ENCODE measurements at regions not wholly inside any gene's neighbourhood (a gene's known extent, or its start where the extent isn't known, plus 50 kb on each side); places are given as distances from the start of the nearest gene placed in this dataset.

DNA sequence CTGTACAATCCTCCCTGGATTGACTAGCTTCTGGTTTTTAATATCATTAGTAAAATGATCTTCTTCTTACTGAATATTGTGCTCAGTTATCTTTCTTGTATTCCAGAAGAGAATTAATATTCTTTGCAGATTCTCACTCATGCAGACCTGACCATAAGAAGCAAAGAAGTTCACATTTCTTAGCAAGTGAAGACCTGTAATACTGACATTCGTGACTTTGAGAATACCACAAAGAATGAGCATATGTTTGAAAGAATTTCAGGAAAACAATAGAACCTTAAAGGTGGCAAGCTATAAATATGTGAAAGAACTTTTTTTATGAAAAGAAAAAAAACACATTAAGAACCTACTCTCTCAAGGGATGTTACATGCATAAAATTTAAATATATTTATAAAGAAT is 371.6 kb downstream of the JRKL start:
- no peak for ATAC-seq (ENCODE audit: low read depth)
- no peak overlapping the region for H2BK15ac ChIP-seq (ENCODE audit: low read depth, low read length)
- no peak overlapping the region for H3K18ac ChIP-seq (ENCODE audit: low read depth, low read length)
- H3K4me1 ChIP-seq (ENCODE audit: control insufficient read depth, insufficient read depth, low read length) = no peaks in the 10 kb centered on the region
- H2BK20ac ChIP-seq (ENCODE audit: low read depth, low read length) = no peak overlapping the region
- no peak overlapping the region for H4K91ac ChIP-seq (ENCODE audit: insufficient read depth, low read depth, low read length)
- no peak overlapping the region for H2BK5ac ChIP-seq (ENCODE audit: low read depth, low read length, poor library complexity, severe bottlenecking)
- H3K23ac ChIP-seq (ENCODE audit: low read depth, low read length) = no peak overlapping the region
- intact Hi-C loops (cut with micrococcal nuclease) = no loop called here
- no CpG with 5 or more reads among the region's 1 CpG for WGBS, 2 experiments (ENCODE audit: extremely low coverage in 2 of 2, insufficient read length in 1 of 2)
- H3K14ac ChIP-seq (replicated peaks; ENCODE audit: low read depth, low read length) = no peak overlapping the region
- H2BK120ac ChIP-seq (ENCODE audit: low read depth, low read length) = no peak overlapping the region
- no peak overlapping the region for H3K4me2 ChIP-seq (ENCODE audit: low read depth, low read length)
- TF ChIP-seq RCOR1 (IDR thresholded peaks at IDR 0.05; ENCODE audit: insufficient replicate concordance, low read length) (no peak), CEBPB (IDR thresholded peaks at IDR 0.05; ENCODE audit: low read depth, low read length) (no peak), MAZ (IDR thresholded peaks at IDR 0.05; ENCODE audit: borderline replicate concordance, low read depth, low read length) (no peak)
- no peak overlapping the region for H3K4me3 ChIP-seq (ENCODE audit: insufficient read depth, low read depth, low read length)
- H3K27ac ChIP-seq (ENCODE audit: insufficient read depth, low read length) = no peak overlapping the region
- no peaks in the 10 kb centered on the region for H3K36me3 ChIP-seq (ENCODE audit: control insufficient read depth, insufficient read depth, low read length)
- no peak overlapping the region for H2AFZ ChIP-seq (replicated peaks; ENCODE audit: low read length, poor library complexity)
- no peak overlapping the region for H2AK5ac ChIP-seq (ENCODE audit: low read depth, low read length)
- no peaks in the 10 kb centered on the region for H3K79me1 ChIP-seq (ENCODE audit: low read depth in 1 of 2, low read length in 2 of 2)
- BruUV-seq (replicated peaks) = no TSS peak
- H2AK9ac ChIP-seq (replicated peaks; ENCODE audit: low read depth, low read length, poor library complexity) = no peak overlapping the region
- dilution Hi-C loops (cut with HindIII; ENCODE audit: low sequenced_read_pairs, unreplicated experiment) = no loop called here
- H3K4ac ChIP-seq (ENCODE audit: low read depth, low read length) = no peak overlapping the region
- no peaks in the 10 kb centered on the region for H3K9me3 ChIP-seq (ENCODE audit: control insufficient read depth, insufficient read depth, low read length)
- H4K20me1 ChIP-seq (ENCODE audit: insufficient read depth, low read length) = no peaks in the 10 kb centered on the region
- in situ Hi-C loops (cut with MboI; ENCODE audit: low sequenced_read_pairs) = no loop called here
- H3K56ac ChIP-seq (ENCODE audit: extremely low read depth, insufficient read depth, low read length) = no peak overlapping the region
- H3K9ac ChIP-seq (ENCODE audit: low read depth, low read length) = no peak overlapping the region
- no peak overlapping the region for H4K8ac ChIP-seq (ENCODE audit: low read depth in 2 of 2, low read length in 2 of 2)
- no peaks in the 10 kb centered on the region for H3K9me1 ChIP-seq (ENCODE audit: insufficient read depth, low read length)
- H4K5ac ChIP-seq (ENCODE audit: low read depth, low read length) = no peak overlapping the region
- CTCF ChIA-PET = no interaction called here
- no peak for DNase-seq
- POLR2A ChIA-PET (ENCODE audit: unreplicated experiment) = no interaction called here
- H3K27me3 ChIP-seq (ENCODE audit: control insufficient read depth, insufficient read depth, low read length) = no peaks in the 10 kb centered on the region

All from IMR-90 (cell line).